K562 (cell line): ENCODE measurements at regions not wholly inside any gene's neighbourhood (a gene's known extent, or its start where the extent isn't known, plus 50 kb on each side); places are given as distances from the start of the nearest gene placed in this dataset.
"Not testable (repeated sequence)": the region's sequence is repeated elsewhere in the genome, so short reads cannot be mapped to it uniquely, and the experiment has no call there.

Experiments
- ATAC-seq: fragments of 200-7000 bp; cut with Tn5 transposase; 3 replicates; pipeline ENCODE4 v1.9.1; 2020; ENCODE audit warnings: moderate library complexity
- BruUV-seq: library from RNA; stranded (reverse); fragments of 400-500 nt; replicated peaks from 2 replicates; lab custom pipeline; 2021; lab: Mats Ljungman, UMichigan
- CTCF ChIA-PET: fragments of 300-600 bp; formaldehyde crosslinking; extraction: SDS; loops from one replicate; lab custom pipeline; 2021; ENCODE audit warnings: low intra/inter-chr PET ratio; lab: Yijun Ruan, JAX
- POLR2A ChIA-PET: fragments of 300-600, 350-650 bp; sonication (Branson Sonifier 250); formaldehyde crosslinking; extraction: SDS; loops from one replicate; lab custom pipeline; 2021; ENCODE audit warnings: antibody characterized with exemption, inconsistent platforms; lab: Yijun Ruan, JAX
- DNase-seq, 4 experiments: peaks; one replicate each; pipeline versions ENCODE4 v3.0.0 to v3.0.0-alpha.2; 2011 to 2018; ENCODE audit warnings: low spot score in 3 of 4, mixed read lengths in 3 of 4; ENCODE audit errors: extremely low read depth in 1 of 4
- FAIRE-seq: peaks from 2 replicates; lab custom pipeline; 2011; peaks lifted over from hg19 to GRCh38; lab: Jason Lieb, UNC
- H2AFZ ChIP-seq: 2 replicates; pipeline ENCODE4 v1.6.0; 2011; ENCODE audit warnings: low read depth, low read length, control low read depth, inconsistent platforms
- H3K27ac ChIP-seq: fragments of 200-600 bp; 3 replicates; pipeline ENCODE4 v1.8.0; 2011; ENCODE audit warnings: low read depth, mild to moderate bottlenecking, control low read depth, inconsistent platforms, low read length, moderate library complexity, mixed read lengths; ENCODE audit errors: extremely low read depth
- H3K27me3 ChIP-seq, 2 experiments: fragments of 300-600 bp in 1 of 2; 2 replicates in 1 of 2; 3 replicates in 1 of 2; pipeline versions ENCODE4 v1.6.0 to v1.8.0; 2011; ENCODE audit warnings: inconsistent platforms in 2 of 2, low read length in 2 of 2, mild to moderate bottlenecking in 1 of 2, mixed read lengths in 1 of 2, moderate library complexity in 1 of 2; ENCODE audit not compliant: control insufficient read depth in 2 of 2, insufficient read depth in 2 of 2
- H3K36me3 ChIP-seq: fragments of 300-600 bp; 3 replicates; pipeline ENCODE4 v1.8.0; 2011; ENCODE audit warnings: mild to moderate bottlenecking, low read length, inconsistent platforms; ENCODE audit not compliant: control insufficient read depth, insufficient read depth
- H3K4me1 ChIP-seq, 2 experiments: fragments of 200-600 bp in 1 of 2; replicated peaks in 1 of 2; 2 replicates in 1 of 2; 3 replicates in 1 of 2; pipeline versions ENCODE4 v1.5.1 to v1.8.0; 2011; ENCODE audit warnings: inconsistent platforms in 2 of 2, low read length in 2 of 2, mild to moderate bottlenecking in 1 of 2, mixed read lengths in 1 of 2, moderate library complexity in 1 of 2; ENCODE audit not compliant: control insufficient read depth in 2 of 2, insufficient read depth in 2 of 2
- H3K4me2 ChIP-seq: 2 replicates; pipeline ENCODE4 v1.6.1; 2011; ENCODE audit warnings: low read length, control low read depth, inconsistent platforms, mixed read lengths; ENCODE audit not compliant: insufficient read depth
- H3K4me3 ChIP-seq: fragments of 200-600 bp; sonication (generic), shearing (Covaris generic); 2 replicates; pipeline ENCODE4 v1.5.1; 2016; ENCODE audit warnings: control low read depth, inconsistent platforms
- H3K79me2 ChIP-seq: fragments of 200-600 bp; 3 replicates; pipeline ENCODE4 v1.8.0; 2011; ENCODE audit warnings: low read length, inconsistent platforms; ENCODE audit not compliant: control insufficient read depth, insufficient read depth
- H3K9ac ChIP-seq, 2 experiments: 2 replicates each; pipeline versions ENCODE4 v1.6.0 to v1.6.1; 2011; ENCODE audit warnings: low read depth in 2 of 2, low read length in 2 of 2, control low read depth in 1 of 2, inconsistent platforms in 1 of 2, mild to moderate bottlenecking in 1 of 2, mixed read lengths in 1 of 2; ENCODE audit not compliant: insufficient read depth in 1 of 2
- H3K9me1 ChIP-seq: one replicate; pipeline ENCODE4 v1.6.0; 2011; ENCODE audit warnings: inconsistent platforms, mild to moderate bottlenecking, low read length, moderate library complexity; ENCODE audit not compliant: control insufficient read depth, insufficient read depth
- H3K9me3 ChIP-seq: replicated peaks from 2 replicates; pipeline ENCODE4 v1.5.1; 2011; ENCODE audit warnings: low read depth, low read length, inconsistent platforms; ENCODE audit not compliant: control insufficient read depth, insufficient read depth
- H4K20me1 ChIP-seq: replicated peaks from 2 replicates; pipeline ENCODE4 v1.6.1; 2011; ENCODE audit warnings: low read length, inconsistent platforms, mixed read lengths; ENCODE audit not compliant: control insufficient read depth, insufficient read depth
- GTF2F1 ChIP-seq: IDR thresholded peaks from 2 replicates; pipeline ENCODE4 v1.6.1; 2011; ENCODE audit warnings: low read depth, low read length, improper control_type of control experiment
- RFX5 ChIP-seq: IDR thresholded peaks from 2 replicates; pipeline ENCODE4 v1.6.1; 2011; ENCODE audit warnings: low read depth, mild to moderate bottlenecking, improper control_type of control experiment, low read length
- ZNF133 ChIP-seq: fragments of 250-450 bp; sonication (Bioruptor Pico); IDR thresholded peaks from 2 replicates; pipeline ENCODE4 v1.4.0; 2020; ENCODE audit warnings: mild to moderate bottlenecking
- ZNF586 ChIP-seq: fragments of 450-650 bp; formaldehyde crosslinking; conservative IDR thresholded peaks from 2 replicates; pipeline ENCODE4 v1.4.0; 2020; ENCODE audit warnings: mild to moderate bottlenecking, moderate library complexity
- ZNF785 ChIP-seq: fragments of 250-450 bp; sonication (Bioruptor Pico); IDR thresholded peaks from 2 replicates; pipeline ENCODE4 v1.4.0; 2020; ENCODE audit warnings: mild to moderate bottlenecking
- ZSCAN32 ChIP-seq: fragments of 450-650 bp; formaldehyde crosslinking; IDR thresholded peaks from 2 replicates; pipeline ENCODE4 v1.4.0; 2020; ENCODE audit warnings: mild to moderate bottlenecking, moderate library complexity
- WGBS: fragments of 100-300 bp; shearing (Covaris generic); methylation state at CpG from one replicate; pipeline ENCODE4 v1.1.6; 2016; ENCODE audit warnings: low coverage, mixed read lengths; ENCODE audit not compliant: insufficient coverage; ENCODE audit errors: missing lambda C conversion rate; 5-methylcytosine and 5-hydroxymethylcytosine counted together
- in situ Hi-C: fragments of 300-500 bp; cut with MboI; formaldehyde crosslinking; loops from 4 replicates; pipeline ENCODE4 v1.15.0; 2018; ENCODE audit warnings: inconsistent platforms, mixed read lengths
- intact Hi-C: fragments of 100-400 bp; cut with micrococcal nuclease; formaldehyde crosslinking; loops from 2 replicates; pipeline ENCODE4 v1.14.2; 2022
- TF ChIP-seq, protein P1 (sequence below): fragments of 250-450 bp; sonication (Bioruptor Pico); IDR thresholded peaks from 2 replicates; pipeline ENCODE4 v1.5.0; 2021; ENCODE audit warnings: mild to moderate bottlenecking, borderline replicate concordance
- TF ChIP-seq, protein P2 (sequence below): fragments of 450-650 bp; IDR thresholded peaks from 2 replicates; pipeline ENCODE4 v1.7.1; 2018; ENCODE audit warnings: mild to moderate bottlenecking, low read depth; ENCODE audit not compliant: partially characterized antibody

DNA sequence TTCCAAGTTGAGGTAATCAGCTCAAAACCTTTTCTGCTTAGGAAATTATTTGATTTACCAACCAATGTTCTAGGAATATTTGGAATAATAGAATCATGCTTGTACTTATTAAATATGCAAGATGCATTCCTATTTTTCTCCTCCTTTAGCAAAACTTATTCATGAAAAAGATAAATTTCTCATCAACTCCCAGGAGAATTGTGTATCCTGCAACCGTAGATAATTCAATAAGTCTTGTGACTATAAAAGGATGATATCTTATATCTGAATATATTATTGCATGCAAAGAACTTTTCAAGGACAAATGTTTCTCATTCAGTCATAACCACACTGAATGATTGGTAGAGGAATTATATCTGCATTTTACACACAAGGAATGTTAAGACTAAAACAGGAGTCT is 84.9 kb upstream of the CCNG1 start:
- no peak for TF ChIP-seq ZSCAN32 (CRISPR knock-in tag)
- no peak for TF ChIP-seq RFX5
- TF ChIP-seq GTF2F1 = no peak
- TF ChIP-seq ZNF785 (CRISPR knock-in tag) = no peak
- no peak for TF ChIP-seq ZNF586 (CRISPR knock-in tag)
- TF ChIP-seq, protein P1, sequence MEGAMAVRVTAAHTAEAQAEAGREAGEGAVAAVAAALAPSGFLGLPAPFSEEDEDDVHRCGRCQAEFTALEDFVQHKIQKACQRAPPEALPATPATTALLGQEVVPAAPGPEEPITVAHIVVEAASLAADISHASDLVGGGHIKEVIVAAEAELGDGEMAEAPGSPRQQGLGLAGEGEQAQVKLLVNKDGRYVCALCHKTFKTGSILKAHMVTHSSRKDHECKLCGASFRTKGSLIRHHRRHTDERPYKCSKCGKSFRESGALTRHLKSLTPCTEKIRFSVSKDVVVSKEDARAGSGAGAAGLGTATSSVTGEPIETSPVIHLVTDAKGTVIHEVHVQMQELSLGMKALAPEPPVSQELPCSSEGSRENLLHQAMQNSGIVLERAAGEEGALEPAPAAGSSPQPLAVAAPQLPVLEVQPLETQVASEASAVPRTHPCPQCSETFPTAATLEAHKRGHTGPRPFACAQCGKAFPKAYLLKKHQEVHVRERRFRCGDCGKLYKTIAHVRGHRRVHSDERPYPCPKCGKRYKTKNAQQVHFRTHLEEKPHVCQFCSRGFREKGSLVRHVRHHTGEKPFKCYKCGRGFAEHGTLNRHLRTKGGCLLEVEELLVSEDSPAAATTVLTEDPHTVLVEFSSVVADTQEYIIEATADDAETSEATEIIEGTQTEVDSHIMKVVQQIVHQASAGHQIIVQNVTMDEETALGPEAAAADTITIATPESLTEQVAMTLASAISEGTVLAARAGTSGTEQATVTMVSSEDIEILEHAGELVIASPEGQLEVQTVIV (CRISPR knock-in tag) = no peak
- TF ChIP-seq ZNF133 (CRISPR knock-in tag) = no peak
- TF ChIP-seq, protein P2, sequence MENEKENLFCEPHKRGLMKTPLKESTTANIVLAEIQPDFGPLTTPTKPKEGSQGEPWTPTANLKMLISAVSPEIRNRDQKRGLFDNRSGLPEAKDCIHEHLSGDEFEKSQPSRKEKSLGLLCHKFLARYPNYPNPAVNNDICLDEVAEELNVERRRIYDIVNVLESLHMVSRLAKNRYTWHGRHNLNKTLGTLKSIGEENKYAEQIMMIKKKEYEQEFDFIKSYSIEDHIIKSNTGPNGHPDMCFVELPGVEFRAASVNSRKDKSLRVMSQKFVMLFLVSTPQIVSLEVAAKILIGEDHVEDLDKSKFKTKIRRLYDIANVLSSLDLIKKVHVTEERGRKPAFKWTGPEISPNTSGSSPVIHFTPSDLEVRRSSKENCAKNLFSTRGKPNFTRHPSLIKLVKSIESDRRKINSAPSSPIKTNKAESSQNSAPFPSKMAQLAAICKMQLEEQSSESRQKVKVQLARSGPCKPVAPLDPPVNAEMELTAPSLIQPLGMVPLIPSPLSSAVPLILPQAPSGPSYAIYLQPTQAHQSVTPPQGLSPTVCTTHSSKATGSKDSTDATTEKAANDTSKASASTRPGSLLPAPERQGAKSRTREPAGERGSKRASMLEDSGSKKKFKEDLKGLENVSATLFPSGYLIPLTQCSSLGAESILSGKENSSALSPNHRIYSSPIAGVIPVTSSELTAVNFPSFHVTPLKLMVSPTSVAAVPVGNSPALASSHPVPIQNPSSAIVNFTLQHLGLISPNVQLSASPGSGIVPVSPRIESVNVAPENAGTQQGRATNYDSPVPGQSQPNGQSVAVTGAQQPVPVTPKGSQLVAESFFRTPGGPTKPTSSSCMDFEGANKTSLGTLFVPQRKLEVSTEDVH = no peak
- ATAC-seq = no peak
- no peaks in the 10 kb centered on the region for H3K27me3 ChIP-seq
- no peaks in the 10 kb centered on the region for H4K20me1 ChIP-seq
- H3K9me3 ChIP-seq = no peaks in the 10 kb centered on the region
- H3K9me1 ChIP-seq = no peaks in the 10 kb centered on the region
- no peak overlapping the region for H3K4me3 ChIP-seq
- no peak overlapping the region for H3K9ac ChIP-seq
- ChIA-PET POLR2A (no interaction called here), CTCF (no interaction called here)
- no TSS peak for BruUV-seq
- no peak overlapping the region for H2AFZ ChIP-seq
- FAIRE-seq = no peak
- H3K4me2 ChIP-seq = no peak overlapping the region
- intact Hi-C loops = no loop called here
- peaks cover 0 to 5% of the 10 kb centered on the region in 2 experiments; a peak in 2 of 5 replicates for H3K4me1 ChIP-seq
- no peaks in the 10 kb centered on the region for H3K79me2 ChIP-seq
- H3K36me3 ChIP-seq = no peaks in the 10 kb centered on the region
- no peak overlapping the region for H3K27ac ChIP-seq
- 23% methylated on average over 1 of the region's 1 CpG for WGBS
- DNase-seq = no peak
- in situ Hi-C loops = no loop called here

DNA sequence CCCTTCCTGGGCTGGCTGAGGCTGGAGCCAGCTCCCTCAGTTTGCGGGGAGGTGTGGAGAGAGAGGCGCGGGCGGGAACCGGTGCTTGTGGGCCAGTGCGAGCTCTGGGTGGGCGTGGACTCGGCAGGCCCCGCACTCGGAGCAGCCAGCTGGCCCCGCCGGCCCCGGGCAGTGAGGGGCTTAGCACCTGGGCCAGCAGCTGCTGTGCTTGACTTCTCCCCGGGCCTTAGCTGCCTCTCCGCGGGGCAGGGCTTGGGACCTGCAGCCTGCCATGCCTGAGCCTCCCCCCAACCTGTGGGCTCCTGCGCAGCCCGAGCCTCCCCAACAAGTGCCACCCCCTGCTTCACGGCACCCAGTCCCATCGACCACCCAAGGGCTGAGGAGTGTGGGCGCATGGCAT is 81.6 kb upstream of the CCNG1 start:
- H2AFZ ChIP-seq, H3K27me3 ChIP-seq, FAIRE-seq, H3K27ac ChIP-seq, H3K9ac ChIP-seq, H3K9me1 ChIP-seq, H4K20me1 ChIP-seq, in situ Hi-C loops, H3K4me2 ChIP-seq, DNase-seq, ATAC-seq, H3K36me3 ChIP-seq, H3K4me1 ChIP-seq, H3K9me3 ChIP-seq, BruUV-seq, H3K4me3 ChIP-seq, CTCF ChIA-PET, H3K79me2 ChIP-seq, intact Hi-C loops: not testable (repeated sequence)
- POLR2A ChIA-PET = interaction anchor here (0.6 to 1.1 kb wide), 2 partner anchors 24 to 104 kb away, joined by 3 read pairs; partner anchors contain the start of genes HMMR and NUDCD2
- WGBS = 21% methylated on average over 9 of the region's 21 CpGs
